PFSK-1 (cell line): ENCODE measurements at regions not wholly inside any gene's neighbourhood (a gene's known extent, or its start where the extent isn't known, plus 50 kb on each side); places are given as distances from the start of the nearest gene placed in this dataset.

ENCODE experiments used
- FOXP2 ChIP-seq: optimal IDR thresholded peaks from 2 replicates; pipeline ENCODE3; 2011; ENCODE audit warnings: borderline replicate concordance, control low read depth, inconsistent platforms; ENCODE audit not compliant: insufficient read depth; ENCODE audit errors: extremely low read length, extremely low read depth
- POLR2AphosphoS5 ChIP-seq: IDR thresholded peaks from 2 replicates; pipeline ENCODE4 v1.6.1; 2012; ENCODE audit warnings: low read depth, mild to moderate bottlenecking, control low read depth, low read length, moderate library complexity
- REST ChIP-seq, 2 experiments: IDR thresholded peaks; 2 replicates each; pipeline versions ENCODE4 v1.6.1 to v1.8.0; 2011 to 2012; ENCODE audit warnings: low read depth in 2 of 2, low read length in 2 of 2, control low read depth in 1 of 2, inconsistent platforms in 1 of 2, mild to moderate bottlenecking in 1 of 2, moderate library complexity in 1 of 2; ENCODE audit not compliant: insufficient read depth in 1 of 2
- SIN3A ChIP-seq: IDR thresholded peaks from 2 replicates; pipeline ENCODE4 v1.6.1; 2012; ENCODE audit warnings: mild to moderate bottlenecking, low read length, moderate library complexity, borderline replicate concordance; ENCODE audit not compliant: insufficient read depth
- TAF1 ChIP-seq: IDR thresholded peaks from 2 replicates; pipeline ENCODE4 v1.6.1; 2012; ENCODE audit warnings: low read length, control low read depth, borderline replicate concordance; ENCODE audit not compliant: insufficient read depth

DNA sequence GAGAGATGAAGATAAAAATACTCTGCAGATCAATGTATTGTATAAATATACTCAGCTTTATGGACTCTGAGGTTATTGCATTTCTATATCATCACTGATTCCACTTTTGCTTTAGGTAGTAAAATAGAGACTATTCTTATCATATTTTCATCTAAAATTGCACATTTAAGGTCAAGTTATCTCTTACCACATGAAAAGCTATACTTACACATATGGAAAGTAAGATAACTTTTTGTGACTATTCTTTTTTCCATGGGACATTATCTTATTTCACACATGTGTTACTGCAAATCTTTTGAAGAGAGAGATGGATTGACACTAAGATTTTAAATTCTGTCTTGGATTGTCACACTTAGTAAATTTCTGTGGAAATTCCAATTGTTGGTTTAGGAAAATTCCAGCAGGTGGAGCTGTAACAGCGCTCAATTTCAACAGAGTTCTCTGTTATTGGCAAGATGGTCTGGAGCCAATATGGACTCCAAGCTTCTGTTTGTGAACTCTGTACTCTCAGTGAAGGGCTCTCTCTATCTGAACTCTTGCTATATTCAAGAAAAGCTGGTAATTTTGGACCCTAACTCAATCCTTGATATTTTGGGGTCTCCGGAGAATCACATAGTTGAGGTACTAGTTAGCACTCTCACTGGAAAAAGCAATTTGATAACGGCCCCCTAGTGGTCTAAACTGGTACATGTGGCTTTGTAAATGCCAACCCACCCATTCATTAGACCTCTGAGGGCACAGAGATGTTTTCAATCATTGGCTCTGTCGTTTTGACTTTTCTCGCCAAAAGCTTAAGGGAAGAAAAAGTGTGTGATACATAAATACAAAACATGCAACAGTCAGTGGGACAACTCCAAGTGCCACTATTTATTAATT lies 429.7 kb downstream of the ETS1 start:
- TF ChIP-seq TAF1 = no peak
- TF ChIP-seq FOXP2 = no peak
- no peak for TF ChIP-seq SIN3A
- no peak for TF ChIP-seq REST (IDR thresholded peaks at IDR 0.05; ENCODE audit: insufficient read depth in 1 of 2, low read depth in 2 of 2, low read length in 2 of 2)
- TF ChIP-seq POLR2AphosphoS5 = no peak

GRCh38 chr11:128156486-128156885 lies 430.9 kb downstream of the ETS1 start:
- no peak for TF ChIP-seq TAF1
- no peak for TF ChIP-seq FOXP2
- TF ChIP-seq REST (IDR thresholded peaks at IDR 0.05; ENCODE audit: insufficient read depth in 1 of 2, low read depth in 2 of 2, low read length in 2 of 2) = no peak
- TF ChIP-seq POLR2AphosphoS5 = no peak
- TF ChIP-seq SIN3A = no peak

DNA sequence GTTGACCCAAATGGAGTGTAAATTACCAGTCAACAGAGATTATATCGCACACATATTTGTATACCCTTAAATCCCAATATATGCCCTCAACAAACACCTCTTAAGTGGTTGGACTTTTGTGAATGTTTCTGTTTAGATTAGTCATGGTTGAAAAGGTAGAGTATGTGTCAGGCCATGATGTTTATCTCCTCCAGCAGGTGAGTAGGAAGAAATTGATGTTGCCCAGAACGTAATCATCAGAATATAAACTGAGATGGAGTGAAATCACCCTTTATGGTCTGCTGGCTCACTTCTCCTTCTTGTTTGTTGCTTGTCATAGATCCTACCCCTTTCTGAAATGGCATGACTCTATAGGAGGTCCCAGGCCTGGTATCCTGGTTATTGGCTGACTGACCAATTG lies 431.8 kb downstream of the ETS1 start:
- TF ChIP-seq FOXP2 (no peak), SIN3A (no peak), POLR2AphosphoS5 (no peak), REST (IDR thresholded peaks at IDR 0.05; ENCODE audit: insufficient read depth in 1 of 2, low read depth in 2 of 2, low read length in 2 of 2) (no peak), TAF1 (no peak)

- TF ChIP-seq REST (IDR thresholded peaks at IDR 0.05; ENCODE audit: insufficient read depth in 1 of 2, low read depth in 2 of 2, low read length in 2 of 2) (no peak), POLR2AphosphoS5 (no peak), SIN3A (no peak), TAF1 (no peak), FOXP2 (no peak)
Observed at GRCh38 chr11:128153697-128154048, 433.7 kb downstream of the ETS1 start.
